NCI-H345 (cell line): ENCODE measurements at regions not wholly inside any gene's neighbourhood (a gene's known extent, or its start where the extent isn't known, plus 50 kb on each side); places are given as distances from the start of the nearest gene placed in this dataset.

Experiments used
- DNase-seq: peaks from one replicate; lab custom pipeline; 2025; lab: John Stamatoyannopoulos, UW

- no peak for DNase-seq
Observed at GRCh38 chr4:107315584-107315983, 279.5 kb upstream of the DKK2 start.

- DNase-seq = no peak
Observed at GRCh38 chr4:107314156-107314555, 278.0 kb upstream of the DKK2 start.

- no peak for DNase-seq
Observed at GRCh38 chr4:107312366-107312765, 276.3 kb upstream of the DKK2 start.

DNA sequence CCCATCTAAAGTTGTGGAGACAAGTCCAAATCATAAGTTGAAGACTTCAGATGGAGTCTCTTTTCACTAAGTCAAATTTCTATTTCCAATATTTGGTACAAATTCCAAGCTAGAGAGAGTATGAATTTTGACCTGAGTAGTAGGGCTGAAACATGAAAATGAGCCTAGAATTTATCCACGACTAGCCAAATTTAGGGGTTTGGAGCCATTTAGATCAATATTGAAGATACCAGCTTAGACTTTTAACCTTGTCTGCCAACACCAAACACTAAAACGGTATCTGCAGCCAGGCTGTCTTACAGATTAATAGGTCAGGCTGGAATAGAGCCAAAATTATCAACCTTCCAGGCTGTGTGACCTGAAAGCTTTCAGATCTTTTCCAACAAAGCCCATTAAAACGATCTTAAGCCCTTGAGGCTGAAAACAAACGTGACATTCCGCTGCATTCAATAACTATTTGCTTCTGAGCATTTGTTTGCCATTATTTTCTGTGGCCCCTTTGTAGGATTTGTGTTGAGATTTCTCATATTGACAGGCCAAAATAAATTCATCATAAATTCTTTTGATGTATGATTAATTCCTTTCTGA lies 268.7 kb upstream of the DKK2 start:
- DNase-seq = no peak

- DNase-seq = no peak
Observed at GRCh38 chr4:107299646-107300045, 263.5 kb upstream of the DKK2 start.

DNA sequence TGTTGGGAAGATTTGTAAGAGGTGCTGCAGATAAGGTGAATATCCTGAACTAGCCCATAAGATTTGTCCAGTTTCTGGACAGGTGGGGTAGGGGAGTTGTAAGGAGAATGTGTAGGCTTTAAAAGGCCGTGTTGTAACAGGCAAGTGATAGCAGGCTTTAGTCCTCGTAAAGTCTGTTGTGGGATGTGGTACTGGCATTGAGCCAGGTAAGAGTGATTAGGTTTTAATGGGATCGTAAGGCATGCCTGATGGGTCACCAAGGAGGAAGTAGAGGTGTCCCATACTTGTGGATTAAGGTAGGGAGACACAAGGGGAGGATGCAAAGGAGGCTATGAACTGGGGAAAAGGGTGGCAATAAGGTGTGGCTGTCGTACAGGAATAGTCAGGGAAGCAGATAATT lies 256.9 kb upstream of the DKK2 start:
- no peak for DNase-seq

- no peak for DNase-seq
Observed at GRCh38 chr4:107283587-107284559, 247.8 kb upstream of the DKK2 start.

DNA sequence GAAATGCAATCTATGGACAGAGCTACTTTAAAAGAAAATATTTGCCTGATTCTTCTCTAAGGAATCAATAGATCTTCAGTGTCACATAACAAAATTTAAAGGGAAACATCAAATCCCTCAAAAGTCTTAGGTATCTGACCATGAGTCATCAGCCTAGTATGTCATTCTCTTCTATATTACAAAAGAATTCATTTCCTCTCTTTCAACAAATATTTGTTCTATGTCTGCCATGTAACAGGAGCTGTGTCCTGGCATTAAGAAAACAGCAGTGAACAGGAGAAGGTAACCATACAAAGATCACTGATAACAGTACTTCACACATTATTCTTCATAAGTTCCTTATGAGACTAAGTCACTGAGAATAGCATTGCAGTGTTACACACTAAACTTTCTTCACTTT lies 243.6 kb upstream of the DKK2 start:
- DNase-seq = no peak

- no peak for DNase-seq
Observed at GRCh38 chr4:107278791-107279483, 242.8 kb upstream of the DKK2 start.

- DNase-seq = no peak
Observed at GRCh38 chr4:107276052-107276451, 239.9 kb upstream of the DKK2 start.

GRCh38 chr4:107275225-107275624 lies 239.1 kb upstream of the DKK2 start:
- no peak for DNase-seq

DNA sequence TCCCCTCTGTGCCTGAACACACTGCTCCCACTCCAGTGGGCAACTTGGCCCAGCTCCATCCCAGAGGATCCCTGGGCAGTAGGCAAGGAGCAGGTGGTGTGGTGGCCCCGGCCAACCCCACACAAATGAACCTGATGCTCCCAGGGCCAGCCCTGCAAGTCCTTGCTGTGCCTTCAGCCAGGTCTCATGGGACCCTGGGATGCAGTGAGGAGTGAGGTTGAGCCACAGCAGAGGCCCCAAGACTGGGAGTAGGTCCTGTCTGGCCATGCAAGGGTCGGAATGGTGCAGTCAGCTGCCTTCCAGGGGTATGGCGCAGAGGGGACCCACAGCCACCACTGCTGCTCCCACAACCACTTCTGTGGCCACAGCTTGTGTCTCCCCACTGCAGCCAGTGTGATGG lies 234.5 kb upstream of the DKK2 start:
- DNase-seq = no peak

GRCh38 chr4:107269175-107269574 lies 233.1 kb upstream of the DKK2 start:
- DNase-seq = no peak

- DNase-seq = no peak
Observed at GRCh38 chr4:107265859-107266258, 229.7 kb upstream of the DKK2 start.

GRCh38 chr4:107261241-107261874 lies 225.2 kb upstream of the DKK2 start:
- no peak for DNase-seq

DNA sequence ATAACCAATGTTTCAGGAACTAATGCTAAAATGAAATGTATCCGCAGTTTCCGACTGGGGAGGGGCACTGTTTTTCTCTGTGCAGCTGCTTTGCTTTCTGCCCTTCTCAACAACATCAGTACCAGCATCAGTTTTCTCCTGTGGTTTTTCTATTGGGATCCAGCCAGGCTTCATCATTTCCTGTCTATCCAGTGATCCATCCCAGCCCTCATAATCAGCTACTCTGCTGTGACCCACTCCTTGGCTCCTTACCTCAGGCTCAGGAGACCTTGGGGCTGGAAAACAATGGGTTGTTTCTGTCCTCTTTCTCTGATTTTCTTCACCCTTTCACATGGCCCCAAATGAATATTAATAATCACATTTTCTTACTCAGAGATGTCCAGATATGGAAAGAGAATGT lies 222.2 kb upstream of the DKK2 start:
- DNase-seq = no peak

DNA sequence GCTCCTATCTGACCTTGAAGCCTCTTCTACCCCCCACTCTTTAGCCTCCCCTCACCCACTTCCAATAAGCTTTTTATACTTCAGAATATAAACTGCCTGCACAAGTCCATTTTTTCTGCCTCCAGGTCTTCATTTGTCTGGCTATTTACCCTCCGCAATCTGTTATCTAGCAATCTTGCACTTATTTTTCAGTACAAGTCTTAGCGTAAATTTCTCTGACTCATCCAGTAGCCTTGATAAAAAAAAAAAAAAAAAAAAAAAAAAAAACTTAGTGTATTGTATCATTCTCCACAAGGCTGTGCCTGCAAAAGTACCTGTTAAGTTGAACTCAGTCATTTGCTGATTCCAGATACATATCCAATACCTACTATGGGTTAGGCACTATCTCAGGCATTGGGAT lies 219.5 kb upstream of the DKK2 start:
- DNase-seq = no peak

- no peak for DNase-seq
Observed at GRCh38 chr4:107255114-107255513, 219.0 kb upstream of the DKK2 start.

DNA sequence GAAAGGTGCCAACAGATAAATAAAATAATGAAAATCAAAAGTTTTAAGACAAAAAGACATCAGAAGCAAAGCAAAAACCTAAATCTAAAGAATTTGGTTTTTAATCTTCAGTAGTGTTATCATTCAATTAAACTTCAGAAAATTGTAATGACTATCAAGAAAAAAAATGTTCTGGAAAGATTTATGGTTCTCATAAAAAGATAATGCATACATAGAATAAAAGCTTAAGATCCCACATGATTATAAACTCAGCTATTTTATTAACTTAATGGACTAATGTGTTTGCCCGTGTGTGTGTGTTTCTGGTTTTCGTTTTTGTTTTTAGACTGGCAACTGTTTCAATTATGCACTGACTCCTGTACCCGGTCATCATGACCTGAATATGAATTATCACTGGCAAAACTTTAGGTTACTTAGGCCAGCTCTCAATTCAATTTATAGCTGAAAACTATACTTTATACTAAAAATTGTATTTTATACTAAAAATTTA lies 217.5 kb upstream of the DKK2 start:
- no peak for DNase-seq

DNA sequence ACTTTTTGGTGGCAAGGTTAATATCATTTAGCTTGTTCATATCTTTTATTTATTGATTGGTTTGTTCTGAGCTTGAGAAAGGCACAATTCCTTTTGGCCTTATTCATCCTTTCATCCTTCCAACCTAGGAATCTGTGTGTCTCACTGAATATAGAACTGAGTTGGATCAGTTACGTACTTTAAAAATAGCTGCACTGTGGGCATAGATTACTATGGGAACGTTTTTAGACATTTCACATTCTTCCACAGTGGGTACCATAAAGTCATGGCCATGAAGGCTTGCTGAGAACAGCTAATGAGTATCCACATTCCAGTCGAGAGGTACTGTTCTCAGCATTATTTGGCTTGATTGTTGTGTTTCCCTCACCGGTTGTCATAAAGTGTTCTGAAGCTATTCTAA lies 217.0 kb upstream of the DKK2 start:
- no peak for DNase-seq

DNA sequence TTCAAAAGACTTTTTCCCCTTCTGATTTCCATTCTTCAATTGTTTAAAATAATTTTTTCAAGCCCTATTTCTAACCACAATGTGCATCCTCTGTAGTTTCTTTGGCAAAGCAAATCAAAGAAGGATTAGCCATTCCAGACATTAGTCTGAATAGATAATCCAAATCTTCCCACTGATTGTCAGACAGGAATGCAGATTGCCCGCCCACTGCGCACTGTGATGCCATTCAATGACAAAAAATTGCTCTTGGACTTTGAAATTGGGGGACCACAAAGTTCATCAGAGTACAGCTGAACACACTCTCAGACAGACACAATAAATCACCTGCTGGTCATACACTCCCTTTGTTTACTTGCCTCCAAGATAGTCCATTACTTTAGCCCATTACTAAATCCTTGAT lies 216.5 kb upstream of the DKK2 start:
- DNase-seq = no peak

GRCh38 chr4:107248571-107248970 lies 212.5 kb upstream of the DKK2 start:
- no peak for DNase-seq
